ENCODE measurements at regions not wholly inside any gene's neighbourhood (a gene's known extent, or its start where the extent isn't known, plus 50 kb on each side); places are given as distances from the start of the nearest gene placed in this dataset.
"Not testable (repeated sequence)": the region's sequence is repeated elsewhere in the genome, so short reads cannot be mapped to it uniquely, and the experiment has no call there.

- not testable (repeated sequence) for H3K79me2 ChIP-seq (ENCODE audit: insufficient read depth, low read length); H4K20me1 ChIP-seq (ENCODE audit: insufficient read depth, low read length); DNase-seq; ATAC-seq (ENCODE audit: insufficient read depth, low read depth); H3K4me3 ChIP-seq (ENCODE audit: low read depth in 1 of 2, low read length in 2 of 2); H3K36me3 ChIP-seq (ENCODE audit: insufficient read depth, low read length); H3K4me2 ChIP-seq (ENCODE audit: insufficient read depth, low read length); H3K9ac ChIP-seq (ENCODE audit: low read depth, low read length); H3K9me3 ChIP-seq (ENCODE audit: insufficient read depth, low read length, severe bottlenecking); H2AFZ ChIP-seq (ENCODE audit: low read depth, low read length); H3K27me3 ChIP-seq (ENCODE audit: insufficient read depth, low read length, poor library complexity); H3K27ac ChIP-seq (ENCODE audit: low read length)
- peaks cover 15% of the 10 kb centered on the region for H3K4me1 ChIP-seq (ENCODE audit: insufficient read depth, low read length)
Observed at GRCh38 chr1:147103416-147104155, 68.7 kb downstream of the PRKAB2 start.

GRCh38 chr1:147099192-147099591 lies 73.1 kb downstream of the PRKAB2 start:
- Histone ChIP-seq H2AFZ (ENCODE audit: low read depth, low read length) (no peak overlapping the region), H3K27me3 (ENCODE audit: insufficient read depth, low read length, poor library complexity) (no peaks in the 10 kb centered on the region), H3K9me3 (ENCODE audit: insufficient read depth, low read length, severe bottlenecking) (no peaks in the 10 kb centered on the region), H3K27ac (ENCODE audit: low read length) (no peak overlapping the region), H3K4me3 (ENCODE audit: low read depth in 1 of 2, low read length in 2 of 2) (no peak overlapping the region), H3K9ac (ENCODE audit: low read depth, low read length) (no peak overlapping the region), H3K4me1 (ENCODE audit: insufficient read depth, low read length) (peaks cover 15% of the 10 kb centered on the region), H3K79me2 (ENCODE audit: insufficient read depth, low read length) (no peaks in the 10 kb centered on the region), H4K20me1 (ENCODE audit: insufficient read depth, low read length) (no peaks in the 10 kb centered on the region), H3K4me2 (ENCODE audit: insufficient read depth, low read length) (no peak overlapping the region), H3K36me3 (ENCODE audit: insufficient read depth, low read length) (no peaks in the 10 kb centered on the region)
- TF ChIP-seq CTCF (IDR thresholded peaks at IDR 0.05; ENCODE audit: borderline replicate concordance, extremely low read depth, low read length, poor library complexity, severe bottlenecking) (no peak), EZH2 (IDR thresholded peaks at IDR 0.05; ENCODE audit: borderline replicate concordance, low read depth, low read length, severe bottlenecking) (no peak)
- DNase-seq, result no peak
- no peak for ATAC-seq (ENCODE audit: insufficient read depth, low read depth)

- not testable (repeated sequence) for H3K9ac ChIP-seq (ENCODE audit: low read depth, low read length); DNase-seq; H3K79me2 ChIP-seq (ENCODE audit: insufficient read depth, low read length); H4K20me1 ChIP-seq (ENCODE audit: insufficient read depth, low read length); H3K4me3 ChIP-seq (ENCODE audit: low read depth in 1 of 2, low read length in 2 of 2); ATAC-seq (ENCODE audit: insufficient read depth, low read depth); H2AFZ ChIP-seq (ENCODE audit: low read depth, low read length); H3K4me2 ChIP-seq (ENCODE audit: insufficient read depth, low read length); H3K27ac ChIP-seq (ENCODE audit: low read length); H3K27me3 ChIP-seq (ENCODE audit: insufficient read depth, low read length, poor library complexity); H3K36me3 ChIP-seq (ENCODE audit: insufficient read depth, low read length); H3K9me3 ChIP-seq (ENCODE audit: insufficient read depth, low read length, severe bottlenecking)
- peak; percentile 45 for TF ChIP-seq CTCF (IDR thresholded peaks at IDR 0.05; ENCODE audit: borderline replicate concordance, extremely low read depth, low read length, poor library complexity, severe bottlenecking)
- H3K4me1 ChIP-seq (ENCODE audit: insufficient read depth, low read length), result peaks cover 14% of the 10 kb centered on the region
Observed at GRCh38 chr1:147098338-147098973, 73.8 kb downstream of the PRKAB2 start.

- Histone ChIP-seq H3K4me2 (ENCODE audit: insufficient read depth, low read length) (no peak overlapping the region), H3K36me3 (ENCODE audit: insufficient read depth, low read length) (no peaks in the 10 kb centered on the region), H2AFZ (ENCODE audit: low read depth, low read length) (no peak overlapping the region), H4K20me1 (ENCODE audit: insufficient read depth, low read length) (no peaks in the 10 kb centered on the region), H3K9me3 (ENCODE audit: insufficient read depth, low read length, severe bottlenecking) (no peaks in the 10 kb centered on the region), H3K79me2 (ENCODE audit: insufficient read depth, low read length) (no peaks in the 10 kb centered on the region), H3K4me3 (ENCODE audit: low read depth in 1 of 2, low read length in 2 of 2) (no peak overlapping the region), H3K9ac (ENCODE audit: low read depth, low read length) (no peak overlapping the region), H3K27ac (ENCODE audit: low read length) (no peak overlapping the region), H3K4me1 (ENCODE audit: insufficient read depth, low read length) (no peaks in the 10 kb centered on the region), H3K27me3 (ENCODE audit: insufficient read depth, low read length, poor library complexity) (no peaks in the 10 kb centered on the region)
- ATAC-seq (ENCODE audit: insufficient read depth, low read depth) (no peak), DNase-seq (no peak)
- TF ChIP-seq EZH2 (IDR thresholded peaks at IDR 0.05; ENCODE audit: borderline replicate concordance, low read depth, low read length, severe bottlenecking), result no peak
- TF ChIP-seq CTCF (IDR thresholded peaks at IDR 0.05; ENCODE audit: borderline replicate concordance, extremely low read depth, low read length, poor library complexity, severe bottlenecking), result no peak
Observed at GRCh38 chr1:147095691-147096090, 76.6 kb downstream of the PRKAB2 start.
